ENCODE measurements at regions not wholly inside any gene's neighbourhood (a gene's known extent, or its start where the extent isn't known, plus 50 kb on each side); places are given as distances from the start of the nearest gene placed in this dataset.

- H3K27ac ChIP-seq = no peak overlapping the region
- H3K4me3 ChIP-seq = no peak overlapping the region
- H3K4me1 ChIP-seq (ENCODE audit: control insufficient read depth in 1 of 2, low read depth in 2 of 2) = no peaks in the 10 kb centered on the region
- H3K27me3 ChIP-seq (replicated peaks; ENCODE audit: insufficient read depth) = no peaks in the 10 kb centered on the region
- no peaks in the 10 kb centered on the region for H3K36me3 ChIP-seq
- TF ChIP-seq, protein P1, sequence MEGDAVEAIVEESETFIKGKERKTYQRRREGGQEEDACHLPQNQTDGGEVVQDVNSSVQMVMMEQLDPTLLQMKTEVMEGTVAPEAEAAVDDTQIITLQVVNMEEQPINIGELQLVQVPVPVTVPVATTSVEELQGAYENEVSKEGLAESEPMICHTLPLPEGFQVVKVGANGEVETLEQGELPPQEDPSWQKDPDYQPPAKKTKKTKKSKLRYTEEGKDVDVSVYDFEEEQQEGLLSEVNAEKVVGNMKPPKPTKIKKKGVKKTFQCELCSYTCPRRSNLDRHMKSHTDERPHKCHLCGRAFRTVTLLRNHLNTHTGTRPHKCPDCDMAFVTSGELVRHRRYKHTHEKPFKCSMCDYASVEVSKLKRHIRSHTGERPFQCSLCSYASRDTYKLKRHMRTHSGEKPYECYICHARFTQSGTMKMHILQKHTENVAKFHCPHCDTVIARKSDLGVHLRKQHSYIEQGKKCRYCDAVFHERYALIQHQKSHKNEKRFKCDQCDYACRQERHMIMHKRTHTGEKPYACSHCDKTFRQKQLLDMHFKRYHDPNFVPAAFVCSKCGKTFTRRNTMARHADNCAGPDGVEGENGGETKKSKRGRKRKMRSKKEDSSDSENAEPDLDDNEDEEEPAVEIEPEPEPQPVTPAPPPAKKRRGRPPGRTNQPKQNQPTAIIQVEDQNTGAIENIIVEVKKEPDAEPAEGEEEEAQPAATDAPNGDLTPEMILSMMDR (IDR thresholded peaks at IDR 0.05) = no peak
- ATAC-seq (ENCODE audit: insufficient number of reproducible peaks, low FRiP score, low read depth) = no peak
- no peak for DNase-seq (ENCODE audit: low spot score)
- no peaks in the 10 kb centered on the region for H3K9me3 ChIP-seq
Measured at GRCh38 chr13:100895651-100896050, 221.1 kb upstream of the TMTC4 start.

- H3K9me3 ChIP-seq = no peaks in the 10 kb centered on the region
- no peaks in the 10 kb centered on the region for H3K27me3 ChIP-seq (replicated peaks; ENCODE audit: insufficient read depth)
- TF ChIP-seq, protein P1 (IDR thresholded peaks at IDR 0.05) = no peak
- H3K36me3 ChIP-seq = no peaks in the 10 kb centered on the region
- ATAC-seq (ENCODE audit: insufficient number of reproducible peaks, low FRiP score, low read depth) (no peak), DNase-seq (ENCODE audit: low spot score) (no peak)
- H3K4me1 ChIP-seq (ENCODE audit: control insufficient read depth in 1 of 2, low read depth in 2 of 2) = no peaks in the 10 kb centered on the region
- H3K4me3 ChIP-seq = no peak overlapping the region
- no peak overlapping the region for H3K27ac ChIP-seq
Measured at GRCh38 chr13:100892981-100893380, 218.4 kb upstream of the TMTC4 start.

DNA sequence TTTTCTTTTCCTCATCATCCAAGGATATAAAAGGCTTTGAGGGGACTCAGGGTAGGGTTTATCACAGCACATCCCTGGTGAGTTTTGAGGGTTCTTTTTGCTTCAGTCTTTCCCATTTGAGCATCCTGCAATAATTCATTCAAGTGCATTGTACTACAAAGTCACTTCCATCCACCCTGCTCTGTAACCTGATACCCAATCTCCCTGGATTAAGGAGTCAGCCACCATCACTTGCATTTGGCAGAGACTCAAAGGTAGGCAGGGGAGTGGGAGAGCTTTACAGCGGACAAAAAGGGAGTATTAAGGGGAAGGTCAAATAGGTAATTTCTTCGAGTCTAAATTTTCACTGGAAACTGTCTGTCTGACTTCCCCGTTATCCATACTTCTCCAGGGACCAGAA lies 216.1 kb upstream of the TMTC4 start:
- no peak for DNase-seq (ENCODE audit: low spot score)
- H3K36me3 ChIP-seq = no peaks in the 10 kb centered on the region
- H3K27ac ChIP-seq = no peak overlapping the region
- no peaks in the 10 kb centered on the region for H3K27me3 ChIP-seq (replicated peaks; ENCODE audit: insufficient read depth)
- TF ChIP-seq, protein P1 (IDR thresholded peaks at IDR 0.05) = no peak
- ATAC-seq (ENCODE audit: insufficient number of reproducible peaks, low FRiP score, low read depth) = no peak
- H3K4me1 ChIP-seq (ENCODE audit: control insufficient read depth in 1 of 2, low read depth in 2 of 2) = no peaks in the 10 kb centered on the region
- H3K4me3 ChIP-seq = no peak overlapping the region
- H3K9me3 ChIP-seq = no peaks in the 10 kb centered on the region

- peak; percentile 58 for ATAC-seq (ENCODE audit: insufficient number of reproducible peaks, low FRiP score, low read depth)
Measured at GRCh38 chr13:100887729-100888151, 213.1 kb upstream of the TMTC4 start.

GRCh38 chr13:100883453-100883852 lies 208.9 kb upstream of the TMTC4 start:
- Histone ChIP-seq H3K9me3 (no peaks in the 10 kb centered on the region), H3K36me3 (no peaks in the 10 kb centered on the region), H3K27ac (no peak overlapping the region), H3K27me3 (replicated peaks; ENCODE audit: insufficient read depth) (no peaks in the 10 kb centered on the region), H3K4me3 (no peak overlapping the region), H3K4me1 (ENCODE audit: control insufficient read depth in 1 of 2, low read depth in 2 of 2) (no peaks in the 10 kb centered on the region)
- DNase-seq (ENCODE audit: low spot score) (no peak), ATAC-seq (ENCODE audit: insufficient number of reproducible peaks, low FRiP score, low read depth) (no peak)
- TF ChIP-seq, protein P1 (IDR thresholded peaks at IDR 0.05) = no peak

More at GRCh38 chr13:100887729-100888151, 213.1 kb upstream of the TMTC4 start:
- DNase-seq (ENCODE audit: low spot score) = no peak
- Histone ChIP-seq H3K27ac (no peak overlapping the region), H3K27me3 (replicated peaks; ENCODE audit: insufficient read depth) (no peaks in the 10 kb centered on the region), H3K4me1 (ENCODE audit: control insufficient read depth in 1 of 2, low read depth in 2 of 2) (no peaks in the 10 kb centered on the region), H3K9me3 (no peaks in the 10 kb centered on the region), H3K36me3 (no peaks in the 10 kb centered on the region), H3K4me3 (no peak overlapping the region)
- TF ChIP-seq, protein P1 (IDR thresholded peaks at IDR 0.05) = no peak

Measured in thoracic aorta (tissue), 2 donors.